GM18519 (cell line): ENCODE measurements at regions not wholly inside any gene's neighbourhood (a gene's known extent, or its start where the extent isn't known, plus 50 kb on each side); places are given as distances from the start of the nearest gene placed in this dataset.
"Not testable (repeated sequence)": the region's sequence is repeated elsewhere in the genome, so short reads cannot be mapped to it uniquely, and the experiment has no call there.

Experiments used
- ATAC-seq: cut with Tn5 transposase; IDR thresholded peaks from one replicate; pipeline ENCODE4 v1.9.1; 2021; ENCODE audit warnings: mild to moderate bottlenecking, moderate library complexity; ENCODE audit not compliant: unreplicated experiment, low FRiP score

DNA sequence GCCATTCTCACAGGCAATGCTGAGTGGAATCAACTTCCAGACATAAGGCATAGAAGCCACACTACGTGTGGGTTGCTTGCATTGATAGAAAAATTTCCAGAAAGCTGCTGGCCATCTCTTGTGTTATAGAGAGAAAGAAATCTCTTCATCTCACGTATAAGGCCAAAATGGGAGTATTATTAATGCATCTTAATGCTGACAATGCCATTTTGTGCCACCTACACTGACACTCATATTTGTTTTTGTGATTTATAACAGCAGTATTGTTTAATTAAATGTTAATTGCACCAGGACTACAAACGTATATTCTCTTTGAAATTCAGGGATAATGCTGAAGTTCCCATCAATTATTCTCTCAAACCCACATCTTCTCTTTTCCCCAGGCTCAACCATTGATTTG lies 56.1 kb upstream of the TMEM132D start:
- no peak for ATAC-seq

DNA sequence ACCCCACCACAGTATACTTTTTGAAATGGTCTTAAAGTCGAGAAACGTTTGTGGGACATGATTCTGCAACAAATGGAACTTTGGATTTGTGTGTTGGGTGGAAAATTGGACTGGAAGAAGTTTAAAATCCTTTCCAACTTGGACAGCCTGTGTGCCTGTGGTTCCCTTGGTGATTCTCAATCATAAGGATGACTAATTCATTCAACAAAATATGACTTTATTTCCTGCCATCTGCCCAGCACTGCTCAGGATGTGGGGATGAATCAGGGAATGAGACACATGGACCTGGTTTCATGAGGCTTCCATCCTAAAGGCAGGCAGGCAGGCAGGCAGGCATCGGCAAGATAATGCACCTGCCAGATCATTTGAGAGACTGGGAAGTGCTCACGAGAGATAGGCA lies 57.3 kb upstream of the TMEM132D start:
- no peak for ATAC-seq

DNA sequence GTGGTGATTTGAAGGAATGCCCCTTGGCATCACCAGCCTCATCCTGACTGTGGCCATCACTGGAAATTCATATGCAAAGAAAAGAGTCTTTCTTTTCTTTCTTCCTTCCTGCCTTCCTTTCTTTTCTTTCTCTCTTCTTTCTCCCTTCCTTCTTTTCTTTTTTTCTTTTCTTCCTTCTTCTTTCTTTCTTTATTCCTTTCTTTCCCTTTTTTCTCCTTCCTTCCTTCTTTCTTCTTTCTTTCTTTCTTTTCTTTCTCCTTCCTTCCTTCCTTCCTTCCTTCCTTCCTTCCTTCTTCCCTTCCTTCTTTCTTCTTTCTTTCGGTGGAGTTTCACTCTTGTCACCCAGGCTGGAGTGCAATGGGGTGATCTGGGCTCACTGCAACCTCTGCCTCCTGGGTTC lies 58.0 kb upstream of the TMEM132D start:
- no peak for ATAC-seq

DNA sequence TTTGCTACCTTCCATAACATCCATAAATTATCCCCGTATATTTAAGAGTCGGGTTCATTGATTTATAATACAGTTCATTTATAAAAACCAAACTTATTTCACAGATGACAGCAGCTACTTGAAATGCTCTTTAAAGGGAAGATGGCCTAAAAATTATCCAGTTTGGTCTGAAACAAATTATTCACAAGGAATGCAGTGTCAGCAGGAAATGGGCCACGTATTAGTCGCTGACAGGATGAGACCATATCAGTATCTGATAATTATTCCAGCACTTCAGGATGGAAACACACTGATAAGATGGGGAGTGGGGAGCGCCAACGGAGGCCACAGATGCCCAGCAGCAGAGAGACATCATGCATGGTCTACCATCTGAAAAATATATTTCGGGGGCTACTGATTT lies 60.5 kb upstream of the TMEM132D start:
- ATAC-seq: no peak

DNA sequence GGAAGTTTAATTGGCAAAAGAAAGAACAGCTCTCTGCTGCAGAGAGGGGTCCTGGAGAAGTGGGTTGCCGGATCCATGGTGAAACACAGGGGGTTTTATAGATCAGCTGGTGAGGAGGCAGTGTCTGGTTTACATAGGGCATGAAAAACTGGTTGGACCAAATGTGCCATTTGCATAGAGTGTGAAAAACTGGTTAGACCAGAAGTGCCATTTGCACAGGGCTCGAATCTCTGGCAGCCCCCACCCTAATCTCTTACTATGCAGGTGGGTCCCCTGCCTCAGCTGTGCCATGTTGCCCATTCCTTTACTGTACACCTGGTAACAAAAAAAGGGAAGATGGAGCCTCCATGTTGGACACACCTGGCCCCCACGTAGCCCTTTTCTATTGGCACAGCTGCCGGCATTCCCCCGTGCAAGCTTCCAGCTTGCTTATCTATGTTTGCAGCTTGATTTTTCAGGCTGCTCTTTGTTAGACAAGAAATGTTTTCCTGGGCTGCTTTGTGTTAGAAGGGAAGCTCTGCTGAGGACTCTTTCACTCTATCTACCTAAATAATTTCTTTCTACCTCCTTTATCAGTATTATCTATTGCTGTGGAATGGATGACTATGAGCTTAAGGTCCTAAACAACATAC lies 61.1 kb upstream of the TMEM132D start:
- ATAC-seq: no peak

DNA sequence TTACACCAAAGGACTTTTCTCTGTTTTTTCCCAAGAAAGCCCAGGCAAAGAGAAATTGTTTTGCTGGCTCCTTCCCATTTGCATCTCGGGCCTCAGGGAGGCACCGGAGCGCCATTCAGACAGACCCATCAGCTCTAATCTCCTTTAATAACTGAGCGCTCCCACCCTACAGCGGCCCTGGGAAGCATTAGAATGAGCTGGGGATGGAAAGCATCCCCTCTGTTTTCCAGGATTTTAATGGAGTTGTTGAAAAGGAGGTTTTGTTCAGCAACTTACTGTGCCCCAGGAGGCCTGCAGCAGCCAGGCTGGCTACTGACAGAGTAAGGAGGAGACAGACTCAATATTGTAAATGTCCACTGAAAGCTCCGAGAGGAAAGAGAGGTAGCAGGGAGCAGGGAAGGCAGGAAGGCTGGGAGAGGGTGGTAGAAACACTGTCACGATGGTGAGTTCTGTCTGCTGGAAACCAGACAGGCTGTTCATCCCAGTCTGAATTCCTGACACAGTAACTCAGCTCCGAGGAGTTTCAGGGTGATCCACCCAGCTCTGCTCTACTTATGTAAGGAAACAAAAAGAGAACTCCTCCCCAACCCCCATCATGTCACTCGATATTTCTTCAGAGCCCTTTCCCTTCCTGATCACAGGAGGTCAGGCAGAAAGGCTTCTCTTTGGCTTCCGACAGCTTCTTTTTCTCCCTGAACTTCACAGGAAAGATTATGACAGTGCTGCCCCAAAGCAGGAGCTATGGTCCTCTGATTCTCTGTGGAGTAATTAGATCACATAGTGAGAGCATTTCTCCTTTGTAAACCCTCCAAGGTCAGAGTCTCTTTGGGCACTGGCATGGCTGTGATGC lies 62.5 kb upstream of the TMEM132D start:
- ATAC-seq: no peak

DNA sequence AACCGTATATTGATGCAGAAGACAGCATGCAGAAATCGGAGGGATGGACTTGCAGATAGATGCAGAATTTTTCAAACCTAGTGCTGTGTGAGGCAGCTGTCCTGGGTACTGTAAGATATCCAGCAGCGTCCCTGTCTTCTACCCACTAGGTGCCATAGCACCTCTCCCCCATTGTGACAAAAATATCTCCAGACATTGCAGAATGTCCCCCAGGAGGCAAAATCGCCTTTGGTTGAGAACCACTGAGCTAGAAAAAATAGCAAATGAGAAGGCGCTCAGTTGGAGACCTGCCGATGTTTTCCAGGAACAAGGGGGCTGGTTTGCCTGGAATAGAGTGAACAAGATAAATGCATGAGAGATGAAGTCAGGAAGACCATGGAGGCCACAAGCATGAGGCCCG lies 67.9 kb upstream of the TMEM132D start:
- no peak for ATAC-seq

DNA sequence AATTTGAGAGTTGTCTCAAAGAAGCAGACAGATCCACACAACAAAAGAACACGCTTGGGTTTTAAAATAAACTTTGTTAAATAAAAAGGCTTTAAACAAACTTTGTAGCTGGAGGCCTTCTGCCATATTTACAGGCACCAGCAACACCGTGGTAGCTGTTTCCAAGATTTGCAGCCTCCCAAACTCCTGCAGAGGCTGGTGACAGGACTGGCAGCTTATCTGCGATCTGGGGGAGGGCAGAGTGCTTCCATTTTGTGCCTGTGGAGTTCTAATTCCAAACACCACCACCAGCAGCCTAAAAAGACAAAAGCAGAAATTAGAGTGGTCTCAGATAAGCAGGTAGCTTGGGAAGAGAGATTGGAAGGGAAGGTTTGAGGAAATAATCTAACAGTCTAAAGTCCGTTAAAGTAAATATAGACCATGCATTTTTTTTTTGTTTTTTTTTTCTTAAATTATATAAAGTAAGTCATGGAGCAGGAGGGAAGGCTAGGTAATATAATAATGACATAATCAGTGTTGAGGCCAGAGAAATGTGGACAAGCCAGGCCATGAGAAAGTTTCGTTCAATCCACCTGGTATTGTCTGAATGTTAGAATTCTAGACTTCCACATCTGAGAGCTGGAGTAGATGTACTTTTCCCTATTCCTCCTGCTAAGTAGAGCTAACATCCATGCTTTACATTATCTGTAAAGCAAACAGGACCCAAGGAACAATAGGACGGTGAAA lies 69.6 kb upstream of the TMEM132D start:
- no peak for ATAC-seq

DNA sequence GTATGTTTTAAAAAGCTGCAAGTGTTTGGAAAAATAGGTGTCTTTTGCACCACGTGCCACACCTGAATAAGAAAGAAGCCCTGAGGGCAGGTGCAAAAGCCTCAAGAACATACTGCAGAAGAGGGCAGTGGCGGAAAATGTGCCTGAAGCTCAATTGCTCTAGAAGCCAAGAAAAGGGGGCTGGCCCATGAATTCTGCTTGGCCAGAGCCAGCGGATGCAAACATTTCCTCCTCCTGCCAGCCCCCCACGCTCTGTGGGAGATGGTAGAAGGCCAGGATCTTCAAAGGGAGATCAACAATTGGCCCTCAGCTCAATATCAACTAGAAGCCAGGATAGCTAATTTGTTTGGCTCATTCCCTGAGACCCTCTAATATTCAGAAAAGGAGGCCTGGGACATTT lies 80.3 kb upstream of the TMEM132D start:
- no peak for ATAC-seq

DNA sequence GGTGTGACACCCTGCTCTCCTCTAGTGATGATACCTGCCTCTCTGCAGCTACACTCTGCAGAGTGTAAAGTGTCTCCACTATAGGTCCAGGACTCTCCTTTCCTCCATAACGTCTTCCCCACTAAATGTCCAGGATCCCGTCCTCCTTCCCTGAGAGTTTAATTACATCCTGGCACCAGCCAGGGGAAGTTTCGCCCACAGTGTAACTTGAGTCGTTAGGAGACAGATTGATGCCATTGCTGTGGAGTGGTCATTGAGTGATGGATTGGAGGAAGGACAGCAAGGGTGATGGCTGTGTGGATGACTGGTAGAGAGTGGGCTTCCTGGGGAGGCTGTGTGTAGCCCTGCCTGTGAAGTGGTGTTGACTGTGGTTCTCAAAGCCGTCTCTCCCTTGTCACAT lies 84.0 kb upstream of the TMEM132D start:
- no peak for ATAC-seq

DNA sequence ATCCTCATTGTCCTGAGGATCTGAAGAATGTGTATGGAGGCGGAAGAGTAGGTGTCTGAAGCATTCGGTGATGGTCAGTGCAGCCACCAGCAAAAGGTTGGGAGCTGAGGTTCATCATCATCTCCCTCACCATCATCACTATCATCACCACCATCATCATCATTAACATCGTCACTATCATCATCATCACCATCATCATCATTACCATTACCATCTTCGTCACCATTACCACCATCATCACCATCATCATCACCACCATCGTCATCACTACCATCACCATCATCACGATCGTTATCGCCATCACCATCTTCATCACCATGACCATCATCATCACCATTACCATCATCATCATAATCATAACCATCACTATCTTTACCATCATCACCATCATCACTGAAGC lies 90.8 kb upstream of the TMEM132D start:
- no peak for ATAC-seq

DNA sequence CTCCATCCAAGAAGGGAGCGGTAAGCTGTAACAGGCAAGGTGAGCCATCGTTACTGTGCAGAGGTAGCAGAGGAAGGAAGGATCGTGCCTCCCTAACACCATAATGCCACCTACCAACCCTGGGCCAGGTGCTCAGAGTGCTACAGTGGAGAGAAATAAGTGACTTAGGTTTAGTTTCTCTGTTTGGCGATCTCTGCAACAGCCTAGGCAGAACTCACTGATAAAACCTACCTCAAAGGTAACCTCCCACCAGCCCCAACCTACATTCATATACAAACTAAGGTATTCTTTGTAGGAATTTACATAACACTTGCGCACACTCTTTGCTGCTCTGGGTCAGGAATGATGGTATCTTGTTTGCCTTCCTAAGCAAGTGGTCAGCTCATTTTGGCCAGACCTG lies 93.4 kb upstream of the TMEM132D start:
- ATAC-seq: no peak

DNA sequence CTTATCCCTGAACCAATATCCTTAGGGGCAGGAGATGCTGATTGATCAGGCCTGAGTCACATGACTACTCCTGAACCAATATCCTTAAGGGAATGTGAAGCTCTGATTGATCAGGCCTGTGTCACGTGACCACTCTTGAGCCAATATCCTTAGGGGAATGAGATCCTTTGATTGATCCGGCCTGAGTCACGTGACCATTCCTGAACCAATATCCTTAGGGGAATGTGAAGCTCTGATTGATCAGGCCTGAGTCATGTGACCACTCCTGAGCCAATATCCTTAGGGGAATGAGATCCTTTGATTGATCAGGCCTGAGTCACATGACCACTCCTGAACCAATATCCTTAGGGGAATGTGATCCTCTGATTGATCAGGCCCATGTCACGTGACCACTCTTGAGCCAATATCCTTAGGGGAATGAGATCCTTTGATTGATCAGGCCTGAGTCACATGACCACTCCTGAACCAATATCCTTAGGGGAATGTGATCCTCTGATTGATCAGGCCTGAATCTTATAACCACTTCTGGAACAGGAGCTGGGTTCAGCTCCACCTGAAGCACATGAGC lies 100.6 kb upstream of the TMEM132D start:
- ATAC-seq: not testable (repeated sequence)

DNA sequence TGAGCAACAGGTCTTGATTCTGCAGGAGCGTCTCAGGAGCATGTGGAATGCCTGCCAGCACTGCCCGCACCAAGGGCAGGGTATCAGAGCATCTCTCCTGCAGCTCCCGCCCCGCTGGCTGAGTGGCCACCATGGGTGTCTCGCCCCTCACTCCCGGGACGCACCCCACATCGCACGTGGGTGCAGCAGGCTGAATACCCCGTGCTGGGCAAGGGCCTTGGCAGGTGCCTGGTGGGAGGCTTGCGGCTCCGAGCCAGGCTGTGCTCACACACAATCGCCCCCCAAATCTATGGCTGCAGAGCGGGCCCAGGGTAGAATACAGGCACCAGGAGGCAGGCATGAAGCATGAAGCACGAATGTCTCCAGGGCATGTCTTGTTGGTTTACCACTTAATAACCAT lies 103.9 kb upstream of the TMEM132D start:
- no peak for ATAC-seq

DNA sequence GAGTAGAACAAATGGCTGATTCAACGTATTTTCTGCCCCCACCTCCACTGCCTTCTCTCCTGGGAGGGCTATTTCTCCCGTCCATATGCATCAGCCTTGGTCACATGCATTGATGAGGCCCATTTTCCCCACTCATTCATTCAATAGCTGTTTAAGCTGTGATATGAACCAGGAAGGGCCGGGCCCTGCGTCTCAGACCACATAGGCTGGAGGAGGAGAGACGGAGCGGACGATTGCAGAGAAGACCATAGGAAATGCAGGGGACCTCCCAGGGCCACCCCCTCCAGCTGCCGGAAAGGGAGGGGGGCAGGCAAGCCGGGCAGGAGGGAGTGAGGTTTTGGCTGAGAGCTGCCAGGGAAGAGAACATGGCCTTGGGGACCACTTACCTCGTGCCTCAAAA lies 104.4 kb upstream of the TMEM132D start:
- no peak for ATAC-seq

DNA sequence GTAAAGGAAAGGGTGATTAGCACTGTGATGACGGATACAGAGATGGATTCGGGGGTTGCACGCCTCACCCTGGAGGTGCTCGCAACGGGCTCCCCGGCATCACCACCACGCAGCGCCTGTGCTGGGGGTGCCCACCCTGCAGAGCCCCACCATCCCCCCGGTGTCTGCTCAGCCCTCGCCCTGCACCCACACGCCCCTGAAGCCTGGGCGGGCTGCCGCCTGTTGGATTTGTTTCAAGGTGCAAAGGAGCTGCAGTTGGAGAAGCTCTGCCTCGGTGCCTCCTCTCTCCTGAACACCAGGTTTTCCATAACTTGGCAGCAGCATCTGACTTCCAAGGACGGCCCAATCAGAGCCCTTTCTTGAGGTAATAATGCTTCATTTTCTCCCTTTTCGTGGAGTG lies 106.1 kb upstream of the TMEM132D start:
- ATAC-seq: no peak

DNA sequence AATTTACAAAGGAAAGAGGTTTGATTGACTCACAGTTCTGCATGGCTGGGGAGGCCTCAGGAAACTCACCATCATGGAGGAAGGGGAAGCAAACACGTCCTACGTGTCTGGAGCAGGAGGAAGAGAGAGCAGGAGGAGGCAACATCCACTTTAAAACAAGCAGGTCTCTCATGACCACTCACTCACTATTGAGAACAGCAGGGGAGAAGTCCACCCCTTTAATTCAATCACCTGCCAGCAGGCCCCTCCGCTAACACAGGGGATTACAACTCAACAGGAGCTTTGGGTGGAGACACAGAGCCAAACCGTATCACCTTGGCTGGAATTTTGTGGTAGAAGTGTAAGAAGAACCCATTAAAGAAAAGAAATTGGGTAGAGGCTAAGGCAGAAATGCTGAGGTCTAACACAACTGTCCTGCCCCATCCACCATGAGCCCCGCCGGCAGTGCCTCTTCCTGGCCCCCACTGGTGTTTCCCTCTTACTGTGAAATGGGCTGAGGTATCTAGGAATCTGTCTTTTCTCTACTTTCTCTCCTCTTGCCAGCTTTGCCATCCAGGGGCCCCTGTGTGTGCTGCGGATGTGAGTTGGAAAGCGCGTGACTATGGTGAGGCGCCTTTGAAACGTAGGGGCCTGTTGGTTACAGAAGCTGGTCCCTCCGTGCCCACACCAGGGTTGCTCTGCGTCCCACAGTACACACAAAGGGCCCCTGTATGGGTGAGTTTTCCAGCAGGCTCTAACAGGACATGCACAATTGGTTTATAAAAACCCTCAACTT lies 108.0 kb upstream of the TMEM132D start:
- ATAC-seq: no peak

DNA sequence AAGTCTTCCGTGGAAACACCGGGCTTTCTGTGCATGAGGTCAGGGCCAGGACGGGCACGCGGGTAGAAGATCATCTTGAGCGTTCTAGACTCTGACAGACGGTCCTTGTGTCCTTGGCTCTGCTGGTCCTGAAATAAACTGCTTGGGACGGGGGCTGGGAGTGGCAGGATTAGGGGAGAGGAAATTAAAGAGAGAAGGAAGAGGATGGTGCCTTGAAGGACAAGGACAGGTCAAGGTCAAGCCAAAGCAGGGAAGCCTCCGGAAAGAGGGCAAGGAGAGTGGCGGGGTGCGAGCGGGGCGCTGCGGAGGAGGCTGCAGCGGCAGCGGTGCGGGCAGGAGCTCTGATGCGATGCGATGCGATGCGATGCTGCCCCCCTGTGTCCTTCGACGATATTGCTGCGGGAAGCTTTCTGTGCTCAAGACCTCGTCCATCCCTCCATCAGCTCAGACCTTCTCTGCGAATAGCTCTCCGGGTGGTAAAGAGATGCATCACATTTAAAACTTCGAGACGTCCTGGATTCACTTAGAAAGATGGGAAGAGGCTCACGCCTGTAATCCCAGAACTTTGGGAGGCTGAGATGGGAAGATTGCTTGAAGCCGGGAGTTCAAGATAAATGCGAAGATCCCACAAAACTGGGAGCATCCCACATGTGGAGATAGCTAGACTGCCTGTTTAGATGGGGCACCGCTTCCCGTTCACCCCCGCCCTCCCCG lies 110.1 kb upstream of the TMEM132D start:
- peak; percentile 75 for ATAC-seq

DNA sequence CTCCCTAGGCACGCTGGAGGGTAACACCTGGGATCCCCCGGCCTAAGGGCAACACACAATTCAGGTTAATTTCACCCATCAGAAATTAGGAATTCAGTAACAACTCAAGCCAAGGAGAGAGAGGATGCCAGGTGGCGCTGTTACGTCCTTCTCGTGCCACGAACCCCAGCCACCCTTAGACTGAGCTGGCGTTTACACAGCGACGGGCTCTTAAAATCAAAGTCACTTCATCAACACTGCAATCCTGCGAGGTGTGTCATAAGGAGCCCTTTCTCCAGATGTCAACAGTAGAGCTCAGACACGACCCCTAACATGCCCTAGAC lies 110.6 kb upstream of the TMEM132D start:
- ATAC-seq: no peak

DNA sequence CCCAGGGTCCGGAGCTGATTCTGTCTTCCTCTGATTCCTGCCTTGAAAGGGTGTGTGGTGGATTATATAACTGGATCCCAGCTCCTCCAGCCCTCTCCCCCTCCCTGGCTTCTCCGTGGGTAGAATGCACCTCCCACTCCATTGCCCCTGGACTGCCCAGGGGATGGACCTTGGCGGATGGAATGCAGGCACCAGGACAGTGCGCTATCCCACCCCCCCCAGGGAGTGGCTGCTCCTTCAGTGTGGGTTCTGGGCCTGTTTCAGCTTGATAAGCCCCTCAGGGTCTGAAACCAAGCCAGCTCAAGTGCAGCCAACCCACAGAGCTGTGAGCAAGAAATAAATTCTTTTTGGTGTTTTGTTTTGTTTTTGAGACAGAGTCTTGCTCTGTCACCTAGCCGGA lies 112.4 kb upstream of the TMEM132D start:
- no peak for ATAC-seq
